Endothelial cell (in vitro differentiated cells): ENCODE measurements at regions not wholly inside any gene's neighbourhood (a gene's known extent, or its start where the extent isn't known, plus 50 kb on each side); places are given as distances from the start of the nearest gene placed in this dataset.

Source experiments
- DNase-seq: peaks from one replicate; pipeline ENCODE4 v3.0.0; 2021; ENCODE audit warnings: low spot score
- H3K27ac Mint-ChIP-seq: one replicate; pipeline ENCODE4 v1.8.0; 2021; ENCODE audit warnings: mixed read lengths, inconsistent platforms; ENCODE audit not compliant: unreplicated experiment
- H3K27me3 Mint-ChIP-seq: one replicate; pipeline ENCODE4 v1.8.0; 2021; ENCODE audit warnings: mild to moderate bottlenecking, moderate library complexity, mixed read lengths, inconsistent platforms; ENCODE audit not compliant: unreplicated experiment
- H3K36me3 Mint-ChIP-seq: one replicate; pipeline ENCODE4 v1.8.0; 2021; ENCODE audit warnings: mild to moderate bottlenecking, low read depth, mixed read lengths, inconsistent platforms; ENCODE audit not compliant: unreplicated experiment
- H3K4me1 Mint-ChIP-seq: one replicate; pipeline ENCODE4 v1.8.0; 2021; ENCODE audit warnings: mild to moderate bottlenecking, mixed read lengths, inconsistent platforms; ENCODE audit not compliant: unreplicated experiment
- H3K4me3 Mint-ChIP-seq: one replicate; pipeline ENCODE4 v1.8.0; 2021; ENCODE audit warnings: mild to moderate bottlenecking, mixed read lengths, inconsistent platforms; ENCODE audit not compliant: unreplicated experiment
- H3K9me3 Mint-ChIP-seq: one replicate; pipeline ENCODE4 v1.8.0; 2021; ENCODE audit warnings: mixed read lengths, inconsistent platforms; ENCODE audit not compliant: unreplicated experiment
- TF ChIP-seq, protein P1 (sequence below): fragments of 200-600 bp; sonication (generic); IDR thresholded peaks from one replicate; pipeline ENCODE4 v1.5.0; 2021; ENCODE audit warnings: antibody characterized with exemption; ENCODE audit not compliant: unreplicated experiment

DNA sequence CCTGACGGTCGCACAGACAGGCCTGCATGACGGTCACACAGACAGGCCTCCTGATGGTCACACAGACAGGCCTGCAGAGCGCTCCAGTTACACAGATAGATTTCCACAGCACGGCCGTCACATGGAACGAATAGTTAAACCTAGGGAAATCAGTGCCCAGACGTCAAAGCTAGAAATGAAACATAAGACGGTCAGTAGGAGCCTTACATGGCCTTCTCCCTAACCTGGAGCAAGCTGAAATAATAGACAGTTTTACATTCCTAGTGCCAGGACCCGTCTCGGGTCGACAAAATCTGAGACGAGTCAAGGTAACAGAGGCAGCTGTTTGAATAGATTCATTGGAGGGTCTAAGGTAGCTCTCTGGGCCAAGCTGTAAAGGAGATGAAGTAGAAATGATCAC is 126.9 kb downstream of the MTNR1A start:
- no peaks in the 10 kb centered on the region for H3K36me3 Mint-ChIP-seq
- H3K4me3 Mint-ChIP-seq: no peak overlapping the region
- no peaks in the 10 kb centered on the region for H3K9me3 Mint-ChIP-seq
- no peak for DNase-seq
- TF ChIP-seq, protein P1, sequence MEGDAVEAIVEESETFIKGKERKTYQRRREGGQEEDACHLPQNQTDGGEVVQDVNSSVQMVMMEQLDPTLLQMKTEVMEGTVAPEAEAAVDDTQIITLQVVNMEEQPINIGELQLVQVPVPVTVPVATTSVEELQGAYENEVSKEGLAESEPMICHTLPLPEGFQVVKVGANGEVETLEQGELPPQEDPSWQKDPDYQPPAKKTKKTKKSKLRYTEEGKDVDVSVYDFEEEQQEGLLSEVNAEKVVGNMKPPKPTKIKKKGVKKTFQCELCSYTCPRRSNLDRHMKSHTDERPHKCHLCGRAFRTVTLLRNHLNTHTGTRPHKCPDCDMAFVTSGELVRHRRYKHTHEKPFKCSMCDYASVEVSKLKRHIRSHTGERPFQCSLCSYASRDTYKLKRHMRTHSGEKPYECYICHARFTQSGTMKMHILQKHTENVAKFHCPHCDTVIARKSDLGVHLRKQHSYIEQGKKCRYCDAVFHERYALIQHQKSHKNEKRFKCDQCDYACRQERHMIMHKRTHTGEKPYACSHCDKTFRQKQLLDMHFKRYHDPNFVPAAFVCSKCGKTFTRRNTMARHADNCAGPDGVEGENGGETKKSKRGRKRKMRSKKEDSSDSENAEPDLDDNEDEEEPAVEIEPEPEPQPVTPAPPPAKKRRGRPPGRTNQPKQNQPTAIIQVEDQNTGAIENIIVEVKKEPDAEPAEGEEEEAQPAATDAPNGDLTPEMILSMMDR: no peak
- H3K27ac Mint-ChIP-seq: no peak overlapping the region
- H3K4me1 Mint-ChIP-seq: no peaks in the 10 kb centered on the region
- peaks cover 5% of the 10 kb centered on the region for H3K27me3 Mint-ChIP-seq

DNA sequence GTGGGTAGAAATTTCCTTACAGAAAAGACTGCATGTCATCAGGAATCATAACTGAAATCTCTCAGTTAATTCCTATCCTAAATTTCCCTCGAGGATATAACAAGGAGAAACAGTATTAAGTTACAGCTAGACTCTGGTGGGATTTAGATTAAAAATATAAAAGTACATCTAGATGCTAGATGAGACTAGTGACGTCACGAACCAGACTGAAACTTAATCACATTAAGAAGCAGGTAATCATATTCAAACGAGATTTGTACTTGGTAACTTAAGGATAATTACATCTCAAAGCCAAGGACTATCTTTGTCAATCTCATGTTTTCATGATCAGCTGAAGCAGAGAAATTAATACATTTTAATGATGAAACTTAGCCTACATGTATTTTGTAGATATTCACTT is 130.6 kb downstream of the MTNR1A start:
- H3K4me3 Mint-ChIP-seq: no peak overlapping the region

DNA sequence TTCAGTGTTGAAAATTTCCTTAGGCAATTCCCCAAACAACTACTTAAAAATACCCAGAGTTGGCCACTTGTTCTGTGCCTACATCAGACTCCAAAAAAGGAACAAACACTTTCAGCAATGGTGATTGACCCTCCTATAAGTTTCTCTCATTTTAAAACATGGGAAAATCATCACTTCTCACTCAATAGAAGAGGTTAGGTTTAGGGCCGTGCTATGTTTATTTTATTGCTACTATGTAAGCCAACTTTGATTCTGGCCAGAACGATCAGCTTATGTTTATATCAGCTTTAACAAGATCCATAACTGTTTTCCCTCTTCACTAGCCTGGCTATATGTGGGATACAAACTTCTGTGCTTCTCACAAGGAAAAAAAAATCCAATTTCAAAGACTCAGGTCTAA is 133.1 kb downstream of the MTNR1A start:
- no peak overlapping the region for H3K27ac Mint-ChIP-seq
- no peaks in the 10 kb centered on the region for H3K27me3 Mint-ChIP-seq
- no peaks in the 10 kb centered on the region for H3K4me1 Mint-ChIP-seq
- TF ChIP-seq, protein P1: no peak
- no peaks in the 10 kb centered on the region for H3K36me3 Mint-ChIP-seq
- no peak overlapping the region for H3K4me3 Mint-ChIP-seq
- DNase-seq: no peak
- no peaks in the 10 kb centered on the region for H3K9me3 Mint-ChIP-seq

More for the DNA sequence above, 130.6 kb downstream of the MTNR1A start:
- no peaks in the 10 kb centered on the region for H3K36me3 Mint-ChIP-seq
- no peaks in the 10 kb centered on the region for H3K9me3 Mint-ChIP-seq
- H3K27me3 Mint-ChIP-seq: peaks cover 5% of the 10 kb centered on the region
- H3K27ac Mint-ChIP-seq: no peak overlapping the region
- no peak for DNase-seq
- TF ChIP-seq, protein P1: no peak
- H3K4me1 Mint-ChIP-seq: no peaks in the 10 kb centered on the region

DNA sequence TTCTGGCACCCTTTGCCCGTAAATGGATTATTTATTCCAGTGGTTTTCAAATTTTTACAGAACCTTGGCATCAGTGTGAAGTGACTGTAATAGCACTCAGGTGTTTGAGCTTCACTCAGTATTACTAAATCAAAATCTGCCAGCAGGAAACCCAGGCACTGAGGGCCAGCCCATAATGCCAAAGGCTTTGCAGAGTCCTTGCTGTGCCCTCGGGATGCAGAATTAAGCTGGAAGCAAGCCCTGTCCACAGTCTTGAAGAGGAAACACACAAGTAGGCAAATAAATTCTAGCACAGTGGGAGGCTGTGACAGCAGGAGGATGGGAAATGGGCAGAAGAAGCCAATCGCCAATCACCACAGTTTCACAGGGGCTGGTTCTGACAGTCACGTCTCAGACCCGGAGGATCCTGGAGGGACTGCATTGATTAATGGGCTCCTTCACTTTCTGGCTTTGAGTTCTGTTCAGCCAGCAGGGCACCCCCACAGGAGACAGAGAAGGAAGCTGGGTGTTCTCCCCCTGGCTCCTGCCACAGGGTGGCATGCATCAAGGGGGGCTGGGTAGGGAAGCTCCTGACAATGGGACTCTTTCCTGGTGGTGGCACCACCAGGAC is 138.8 kb downstream of the MTNR1A start:
- Mint-ChIP-seq H3K4me1 (peaks cover 2% of the 10 kb centered on the region), H3K4me3 (no peak overlapping the region), H3K27ac (no peak overlapping the region), H3K36me3 (no peaks in the 10 kb centered on the region), H3K27me3 (peaks cover 2% of the 10 kb centered on the region), H3K9me3 (no peaks in the 10 kb centered on the region)
- TF ChIP-seq, protein P1: no peak
- no peak for DNase-seq

DNA sequence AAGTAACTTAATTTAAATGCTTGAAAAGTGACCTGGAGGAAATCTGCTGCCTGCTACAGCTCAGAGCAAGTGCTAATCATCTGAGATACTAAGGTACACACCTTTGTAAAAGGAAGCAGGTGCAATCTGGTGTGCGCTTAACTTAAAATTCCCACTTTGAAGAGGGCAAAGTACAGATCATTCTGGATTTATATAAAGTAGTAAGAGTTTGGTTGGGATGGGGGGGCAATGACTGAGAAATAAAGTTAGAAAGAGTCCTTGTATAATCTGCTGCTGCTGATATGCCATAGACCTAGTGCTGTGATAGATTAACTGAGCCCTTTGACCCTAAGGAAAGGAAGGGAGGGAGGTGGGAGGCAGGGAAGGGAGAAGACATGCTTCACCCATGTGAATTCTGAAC is 141.0 kb downstream of the MTNR1A start:
- H3K27me3 Mint-ChIP-seq: peaks cover 2% of the 10 kb centered on the region
- H3K4me3 Mint-ChIP-seq: no peak overlapping the region
- H3K36me3 Mint-ChIP-seq: no peaks in the 10 kb centered on the region
- TF ChIP-seq, protein P1: no peak
- no peak overlapping the region for H3K27ac Mint-ChIP-seq
- DNase-seq: no peak
- H3K9me3 Mint-ChIP-seq: no peaks in the 10 kb centered on the region
- H3K4me1 Mint-ChIP-seq: peaks cover 2% of the 10 kb centered on the region
